Spleen (tissue), 11 donors: ENCODE measurements at regions not wholly inside any gene's neighbourhood (a gene's known extent, or its start where the extent isn't known, plus 50 kb on each side); places are given as distances from the start of the nearest gene placed in this dataset.

Source experiments
- DNase-seq: peaks from one replicate; pipeline ENCODE4 v3.0.0-alpha.2; 2020
- H3K27ac ChIP-seq, 8 donors: fragments of 200-600 bp; sonication (generic) in 7 of 8; 1 replicate in 4 of 8; 2 replicates in 4 of 8; pipeline versions ENCODE4 v1.5.0 to v1.8.0; 2016 to 2021; ENCODE audit warnings: inconsistent platforms in 4 of 8, mild to moderate bottlenecking in 4 of 8, moderate library complexity in 1 of 8
- H3K27me3 ChIP-seq, 7 donors: fragments of 200-600 bp; sonication (generic) in 6 of 7; replicated peaks in 1 of 7; 1 replicate in 4 of 7; 2 replicates in 3 of 7; pipeline versions ENCODE4 v1.5.0 to v1.8.0; 2016 to 2021; ENCODE audit warnings: inconsistent platforms in 3 of 7, mild to moderate bottlenecking in 1 of 7
- H3K36me3 ChIP-seq, 6 donors: fragments of 200-600 bp; sonication (generic) in 5 of 6; 1 replicate in 4 of 6; 2 replicates in 2 of 6; pipeline versions ENCODE4 v1.5.0 to v1.8.0; 2016 to 2021; ENCODE audit warnings: inconsistent platforms in 2 of 6
- H3K4me1 ChIP-seq, 6 donors: fragments of 200-600 bp; sonication (generic) in 5 of 6; 1 replicate in 3 of 6; 2 replicates in 3 of 6; pipeline versions ENCODE4 v1.5.0 to v1.8.0; 2016 to 2021; ENCODE audit warnings: inconsistent platforms in 3 of 6
- H3K4me3 ChIP-seq, 8 donors: fragments of 200-600 bp; sonication (generic) in 7 of 8; 1 replicate in 4 of 8; 2 replicates in 4 of 8; pipeline versions ENCODE4 v1.5.0 to v1.8.0; 2016 to 2021; ENCODE audit warnings: inconsistent platforms in 4 of 8, mild to moderate bottlenecking in 4 of 8, moderate library complexity in 2 of 8
- H3K9me3 ChIP-seq, 8 donors: fragments of 200-600 bp; sonication (generic) in 7 of 8; 1 replicate in 4 of 8; 2 replicates in 4 of 8; pipeline versions ENCODE4 v1.5.0 to v1.8.0; 2016 to 2021; ENCODE audit warnings: inconsistent platforms in 4 of 8
- POLR2A ChIP-seq, 3 donors: fragments of 450-650 bp; IDR thresholded peaks; one replicate each; pipeline ENCODE4 v1.5.1; 2017; ENCODE audit warnings: antibody characterized with exemption in 3 of 3, mild to moderate bottlenecking in 1 of 3
- POLR2AphosphoS5 ChIP-seq, 3 donors: sonication (generic); formaldehyde crosslinking; IDR thresholded peaks; one replicate each; pipeline ENCODE4 v1.5.1; 2017; ENCODE audit warnings: antibody characterized with exemption in 3 of 3
- WGBS, 5 donors: extraction: QIAGEN DNeasy Blood & Tissue Kit in 3 of 5; methylation state at CpG; one replicate each; pipeline versions ENCODE4 v1.1.5 to v1.1.7; 2013 to 2018; 5-methylcytosine and 5-hydroxymethylcytosine counted together
- intact Hi-C: fragments of 100-400 bp; cut with DNase I; formaldehyde crosslinking; loops from one replicate; pipeline ENCODE4 v1.15.0; 2023; ENCODE audit warnings: low total_unique reads
- TF ChIP-seq, protein P1 (sequence below), 11 experiments: fragments of 200-600 bp in 7 of 11; fragments of 450-650 bp in 4 of 11; sonication (generic) in 4 of 11; IDR thresholded peaks in 8 of 11; conservative IDR thresholded peaks in 3 of 11; 1 replicate in 7 of 11; 2 replicates in 4 of 11; pipeline versions ENCODE4 v1.4.0 to v1.8.0; 2016 to 2021; ENCODE audit warnings: antibody characterized with exemption in 11 of 11, inconsistent platforms in 4 of 11, mild to moderate bottlenecking in 1 of 11
- donor health status: healthy with polysubstance abuse.
- donor health status: DM: no; HTN: no; CAD: no; lungs with moderate emphysema.
- donor health status: DM: no; HTN: no; CAD: no.
- donor health status: Bipolar disorder and iron deficiency.
- donor health status: healthy.
- donor health status: DM: no; HTN: no; CAD: no.
- donor health status: DM: yes; HTN: yes; CAD: no.

DNA sequence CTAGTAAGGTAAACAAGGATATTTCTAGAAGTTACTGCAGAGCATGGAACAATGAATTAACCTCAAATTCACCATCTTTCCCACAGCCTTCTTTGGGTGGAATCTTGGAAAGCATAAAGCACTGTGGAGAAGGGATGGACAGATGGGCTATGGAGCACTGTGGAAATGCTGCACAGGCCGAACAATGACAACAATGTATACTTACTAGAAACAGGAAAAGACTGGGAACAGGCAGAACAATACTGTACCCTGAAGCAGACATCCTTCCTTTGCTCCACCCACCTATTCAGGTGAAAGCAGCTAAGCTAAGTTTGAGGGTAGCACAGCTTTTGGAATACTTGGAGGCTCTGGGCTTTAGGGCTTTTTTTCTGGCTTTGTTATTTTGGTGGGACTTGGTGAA lies 250.6 kb upstream of the KLF8 start:
- Histone ChIP-seq H3K4me3 (no peak overlapping the region), H3K27ac (peak overlapping the region in 1 of 8 donors; percentile 10), H3K27me3 (no peaks in the 10 kb centered on the region), H3K4me1 (peaks cover 0 to 3% (median 0%) of the 10 kb centered on the region in 6 donors), H3K36me3 (no peaks in the 10 kb centered on the region), H3K9me3 (peaks cover 3 to 34% (median 24%) of the 10 kb centered on the region in 8 donors)
- WGBS, 5 donors, result 33 to 73% (median 50%) methylated on average over 1 of the region's 1 CpG
- DNase-seq, result no peak
- no peak for TF ChIP-seq POLR2AphosphoS5 (IDR thresholded peaks at IDR 0.05)
- TF ChIP-seq, protein P1, sequence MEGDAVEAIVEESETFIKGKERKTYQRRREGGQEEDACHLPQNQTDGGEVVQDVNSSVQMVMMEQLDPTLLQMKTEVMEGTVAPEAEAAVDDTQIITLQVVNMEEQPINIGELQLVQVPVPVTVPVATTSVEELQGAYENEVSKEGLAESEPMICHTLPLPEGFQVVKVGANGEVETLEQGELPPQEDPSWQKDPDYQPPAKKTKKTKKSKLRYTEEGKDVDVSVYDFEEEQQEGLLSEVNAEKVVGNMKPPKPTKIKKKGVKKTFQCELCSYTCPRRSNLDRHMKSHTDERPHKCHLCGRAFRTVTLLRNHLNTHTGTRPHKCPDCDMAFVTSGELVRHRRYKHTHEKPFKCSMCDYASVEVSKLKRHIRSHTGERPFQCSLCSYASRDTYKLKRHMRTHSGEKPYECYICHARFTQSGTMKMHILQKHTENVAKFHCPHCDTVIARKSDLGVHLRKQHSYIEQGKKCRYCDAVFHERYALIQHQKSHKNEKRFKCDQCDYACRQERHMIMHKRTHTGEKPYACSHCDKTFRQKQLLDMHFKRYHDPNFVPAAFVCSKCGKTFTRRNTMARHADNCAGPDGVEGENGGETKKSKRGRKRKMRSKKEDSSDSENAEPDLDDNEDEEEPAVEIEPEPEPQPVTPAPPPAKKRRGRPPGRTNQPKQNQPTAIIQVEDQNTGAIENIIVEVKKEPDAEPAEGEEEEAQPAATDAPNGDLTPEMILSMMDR (IDR thresholded peaks at IDR 0.05 in 8 of 11, conservative IDR thresholded peaks at IDR 0.05 in 3 of 11), result no peak
- TF ChIP-seq POLR2A (IDR thresholded peaks at IDR 0.05), result no peak
- intact Hi-C loops, result no loop called here

DNA sequence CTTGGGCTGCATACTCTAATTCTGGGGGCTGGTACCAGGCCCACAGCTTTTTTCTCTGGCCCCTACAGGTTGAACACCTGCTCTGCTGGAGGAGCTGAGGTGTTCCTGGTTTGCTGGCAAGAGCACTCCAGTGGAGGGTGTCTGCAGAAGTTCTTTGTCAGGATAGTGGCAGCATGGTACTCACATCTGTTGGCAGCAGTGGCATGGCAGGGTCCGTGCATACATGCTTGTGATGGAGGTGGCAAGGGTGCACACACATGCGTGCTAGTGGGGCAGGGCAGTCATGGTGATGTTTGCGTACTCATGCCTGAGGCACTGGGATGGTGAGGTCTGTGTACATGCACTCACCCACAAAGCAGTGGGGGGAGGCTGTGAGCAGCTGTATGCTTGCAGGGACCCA lies 235.5 kb upstream of the KLF8 start:
- WGBS, 5 donors, result 63 to 93% (median 78%) methylated on average over 1 to 3 of the region's 3 CpGs; no CpG with 5 or more reads in 1 of the 5 donors
- no peak overlapping the region for H3K27ac ChIP-seq
- DNase-seq, result no peak

DNA sequence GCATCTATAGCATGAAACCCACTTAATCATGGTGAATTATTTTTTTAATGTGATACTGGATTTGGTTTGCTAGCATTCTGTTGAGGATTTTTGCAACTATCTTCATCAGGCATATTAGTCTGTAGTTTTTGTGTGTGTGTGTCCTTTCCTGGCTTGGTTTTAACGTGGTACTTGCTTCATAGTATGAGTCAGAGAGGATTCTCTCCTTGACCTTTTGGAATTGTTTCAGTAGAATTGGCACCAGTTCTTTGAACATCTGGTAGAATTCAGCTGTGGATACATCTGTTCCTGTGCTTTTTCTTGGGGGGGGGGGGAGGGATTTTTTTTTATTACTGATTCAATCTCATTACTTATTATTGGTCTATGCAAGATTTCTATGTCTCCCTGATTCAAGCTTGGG lies 232.0 kb upstream of the KLF8 start:
- intact Hi-C loops, result no loop called here
- Histone ChIP-seq H3K27me3 (peaks cover 0 to 4% (median 0%) of the 10 kb centered on the region in 7 donors), H3K9me3 (no peaks in the 10 kb centered on the region), H3K27ac (no peak overlapping the region), H3K4me3 (no peak overlapping the region), H3K4me1 (no peaks in the 10 kb centered on the region), H3K36me3 (no peaks in the 10 kb centered on the region)
- TF ChIP-seq, protein P1 (IDR thresholded peaks at IDR 0.05 in 8 of 11, conservative IDR thresholded peaks at IDR 0.05 in 3 of 11), result no peak
- no peak for TF ChIP-seq POLR2AphosphoS5 (IDR thresholded peaks at IDR 0.05)
- TF ChIP-seq POLR2A (IDR thresholded peaks at IDR 0.05), result no peak
- 31 to 70% (median 38%) methylated on average over 1 of the region's 1 CpG for WGBS, 5 donors
- no peak for DNase-seq

More for the DNA sequence above, 235.5 kb upstream of the KLF8 start:
- peaks cover 0 to 22% (median 0%) of the 10 kb centered on the region in 8 donors for H3K9me3 ChIP-seq
- no peaks in the 10 kb centered on the region for H3K4me1 ChIP-seq
- intact Hi-C loops, result no loop called here
- TF ChIP-seq POLR2A (IDR thresholded peaks at IDR 0.05) (no peak), POLR2AphosphoS5 (IDR thresholded peaks at IDR 0.05) (no peak)
- TF ChIP-seq, protein P1 (IDR thresholded peaks at IDR 0.05 in 8 of 11, conservative IDR thresholded peaks at IDR 0.05 in 3 of 11), result no peak
- no peak overlapping the region for H3K4me3 ChIP-seq
- no peaks in the 10 kb centered on the region for H3K36me3 ChIP-seq
- H3K27me3 ChIP-seq, result peaks cover 0 to 4% (median 0%) of the 10 kb centered on the region in 7 donors

DNA sequence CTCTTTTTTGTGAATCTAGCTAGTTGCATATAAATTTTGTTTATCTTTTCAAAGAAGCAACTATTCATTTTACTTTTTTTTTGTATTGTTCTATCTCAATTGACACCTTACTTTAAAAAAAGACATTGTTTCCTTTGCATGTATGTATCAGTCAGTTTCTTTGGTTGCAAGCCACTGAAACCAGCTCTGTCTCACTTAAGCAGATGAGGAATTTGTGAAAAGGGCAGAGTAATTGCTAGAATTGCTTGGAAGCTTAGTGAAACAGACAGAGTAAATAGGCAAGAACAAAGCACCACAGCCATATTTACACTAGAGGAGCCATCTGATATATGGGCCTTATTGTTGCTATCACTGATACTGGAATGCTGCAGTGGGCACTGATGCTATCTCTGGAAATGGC lies 231.4 kb upstream of the KLF8 start:
- no peaks in the 10 kb centered on the region for H3K36me3 ChIP-seq
- no peak overlapping the region for H3K4me3 ChIP-seq
- H3K4me1 ChIP-seq, result no peaks in the 10 kb centered on the region
- H3K9me3 ChIP-seq, result no peaks in the 10 kb centered on the region
- no peak overlapping the region for H3K27ac ChIP-seq
- intact Hi-C loops, result no loop called here
- TF ChIP-seq POLR2A (IDR thresholded peaks at IDR 0.05) (no peak), POLR2AphosphoS5 (IDR thresholded peaks at IDR 0.05) (no peak)
- TF ChIP-seq, protein P1 (IDR thresholded peaks at IDR 0.05 in 8 of 11, conservative IDR thresholded peaks at IDR 0.05 in 3 of 11), result no peak
- peaks cover 0 to 4% (median 0%) of the 10 kb centered on the region in 7 donors for H3K27me3 ChIP-seq
- no peak for DNase-seq
